ENCODE measurements at regions not wholly inside any gene's neighbourhood (a gene's known extent, or its start where the extent isn't known, plus 50 kb on each side); places are given as distances from the start of the nearest gene placed in this dataset.
A peak's percentile ranks its signal among the peaks of the same experiment; 100 is the strongest.

GRCh38 chr2:9699139-9700108, 68.6 kb upstream of the YWHAQ start:
- WGBS, 10 experiments: 23 to 100% (median 63%) methylated on average over 3 to 8 of the region's 15 CpGs; no CpG with 5 or more reads in 2 of the 10 experiments
- Histone ChIP-seq H3K27ac (no peak overlapping the region), H3K4me3 (no peak overlapping the region), H3K4me1 (replicated peaks in 1 of 2) (peaks cover 0 to 10% of the 10 kb centered on the region in 2 donors)
- peak in 2 of 8 experiments; percentile 16 to 44 for ATAC-seq (replicated peaks in 6 of 8)
- in situ Hi-C loops (cut with MboI; ENCODE audit: low pct_unique_long_range_greater_than_20kb in 2 of 9, low sequenced_read_pairs in 9 of 9, unreplicated experiment in 9 of 9): no loop called here

- no peak for ATAC-seq (replicated peaks in 6 of 8)
- no peak overlapping the region for H3K27ac ChIP-seq
- WGBS, 10 experiments: 0 to 84% (median 69%) methylated on average over 1 to 4 of the region's 4 CpGs
- H3K4me3 ChIP-seq: no peak overlapping the region
- H3K4me1 ChIP-seq (replicated peaks in 1 of 2): peaks cover 0 to 15% of the 10 kb centered on the region in 2 donors
- in situ Hi-C loops (cut with MboI; ENCODE audit: low pct_unique_long_range_greater_than_20kb in 2 of 9, low sequenced_read_pairs in 9 of 9, unreplicated experiment in 9 of 9): no loop called here
Observed at GRCh38 chr2:9700109-9700495, 69.3 kb upstream of the YWHAQ start.

- in situ Hi-C loops (cut with MboI; ENCODE audit: low pct_unique_long_range_greater_than_20kb in 2 of 9, low sequenced_read_pairs in 9 of 9, unreplicated experiment in 9 of 9): no loop called here
- WGBS, 10 experiments: 62 to 100% (median 80%) methylated on average over 1 to 3 of the region's 3 CpGs; no CpG with 5 or more reads in 3 of the 10 experiments
Observed at GRCh38 chr2:9702604-9703084, 71.8 kb upstream of the YWHAQ start.

GRCh38 chr2:9703085-9703678, 72.4 kb upstream of the YWHAQ start:
- Histone ChIP-seq H3K27ac (no peak overlapping the region), H3K4me3 (no peak overlapping the region), H3K4me1 (replicated peaks in 1 of 2) (peaks cover 0 to 21% of the 10 kb centered on the region in 2 donors)
- in situ Hi-C loops (cut with MboI; ENCODE audit: low pct_unique_long_range_greater_than_20kb in 2 of 9, low sequenced_read_pairs in 9 of 9, unreplicated experiment in 9 of 9): no loop called here
- ATAC-seq (replicated peaks in 6 of 8): peak in 7 of 8 experiments; percentile 14 to 92 (median 82)
- 20 to 100% (median 29%) methylated on average over 1 to 5 of the region's 11 CpGs; no CpG with 5 or more reads in 5 of the 10 experiments for WGBS, 10 experiments

More at GRCh38 chr2:9702604-9703084, 71.8 kb upstream of the YWHAQ start:
- no peak overlapping the region for H3K4me3 ChIP-seq
- no peak overlapping the region for H3K27ac ChIP-seq
- peaks cover 0 to 16% of the 10 kb centered on the region in 2 donors for H3K4me1 ChIP-seq (replicated peaks in 1 of 2)
- ATAC-seq (replicated peaks in 6 of 8): no peak

- Histone ChIP-seq H3K4me3 (no peak overlapping the region), H3K27ac (no peak overlapping the region), H3K4me1 (replicated peaks in 1 of 2) (peaks cover 0 to 23% of the 10 kb centered on the region in 2 donors)
- ATAC-seq (replicated peaks in 6 of 8): peak in 5 of 8 experiments; percentile 17 to 50 (median 23)
- in situ Hi-C loops (cut with MboI; ENCODE audit: low pct_unique_long_range_greater_than_20kb in 2 of 9, low sequenced_read_pairs in 9 of 9, unreplicated experiment in 9 of 9): no loop called here
- WGBS, 10 experiments: 60 to 80% (median 60%) methylated on average over 1 of the region's 3 CpGs; no CpG with 5 or more reads in 6 of the 10 experiments
Observed at GRCh38 chr2:9703701-9704221, 73.0 kb upstream of the YWHAQ start.

- Histone ChIP-seq H3K4me1 (replicated peaks in 1 of 2) (peaks cover 0 to 23% of the 10 kb centered on the region in 2 donors), H3K27ac (no peak overlapping the region), H3K4me3 (no peak overlapping the region)
- in situ Hi-C loops (cut with MboI; ENCODE audit: low pct_unique_long_range_greater_than_20kb in 2 of 9, low sequenced_read_pairs in 9 of 9, unreplicated experiment in 9 of 9): no loop called here
- 80 to 100% (median 92%) methylated on average over 1 of the region's 3 CpGs; no CpG with 5 or more reads in 6 of the 10 experiments for WGBS, 10 experiments
- ATAC-seq (replicated peaks in 6 of 8): no peak
Observed at GRCh38 chr2:9704600-9704999, 73.8 kb upstream of the YWHAQ start.

- 69 to 100% (median 90%) methylated on average over 1 to 7 of the region's 8 CpGs; no CpG with 5 or more reads in 4 of the 10 experiments for WGBS, 10 experiments
- no peak for ATAC-seq (replicated peaks in 6 of 8)
- Histone ChIP-seq H3K4me3 (no peak overlapping the region), H3K4me1 (replicated peaks in 1 of 2) (peaks cover 0 to 23% of the 10 kb centered on the region in 2 donors), H3K27ac (no peak overlapping the region)
- in situ Hi-C loops (cut with MboI; ENCODE audit: low pct_unique_long_range_greater_than_20kb in 2 of 9, low sequenced_read_pairs in 9 of 9, unreplicated experiment in 9 of 9): no loop called here
Observed at GRCh38 chr2:9705196-9705595, 74.4 kb upstream of the YWHAQ start.

- Histone ChIP-seq H3K27ac (peak overlapping the region in 1 of 2 donors; percentile 25), H3K4me3 (no peak overlapping the region), H3K4me1 (replicated peaks in 1 of 2) (peaks cover 0 to 23% of the 10 kb centered on the region in 2 donors)
- 0 to 78% (median 30%) methylated on average over 1 to 5 of the region's 6 CpGs; no CpG with 5 or more reads in 1 of the 10 experiments for WGBS, 10 experiments
- peak in 2 of 8 experiments; percentile 7 to 26 for ATAC-seq (replicated peaks in 6 of 8)
- in situ Hi-C loops (cut with MboI; ENCODE audit: low pct_unique_long_range_greater_than_20kb in 2 of 9, low sequenced_read_pairs in 9 of 9, unreplicated experiment in 9 of 9): no loop called here
Observed at GRCh38 chr2:9707008-9707407, 76.2 kb upstream of the YWHAQ start.

- peak in 4 of 8 experiments; percentile 47 to 80 (median 68) for ATAC-seq (replicated peaks in 6 of 8)
- Histone ChIP-seq H3K4me3 (no peak overlapping the region), H3K4me1 (replicated peaks in 1 of 2) (peaks cover 0 to 23% of the 10 kb centered on the region in 2 donors), H3K27ac (peak overlapping the region in 1 of 2 donors; percentile 49)
- in situ Hi-C loops (cut with MboI; ENCODE audit: low pct_unique_long_range_greater_than_20kb in 2 of 9, low sequenced_read_pairs in 9 of 9, unreplicated experiment in 9 of 9): no loop called here
- WGBS, 10 experiments: 17 to 83% (median 60%) methylated on average over 1 to 2 of the region's 10 CpGs; no CpG with 5 or more reads in 4 of the 10 experiments
Observed at GRCh38 chr2:9707611-9708160, 76.9 kb upstream of the YWHAQ start.

GRCh38 chr2:9708683-9709538, 78.1 kb upstream of the YWHAQ start:
- H3K27ac ChIP-seq: no peak overlapping the region
- in situ Hi-C loops (cut with MboI; ENCODE audit: low pct_unique_long_range_greater_than_20kb in 2 of 9, low sequenced_read_pairs in 9 of 9, unreplicated experiment in 9 of 9): no loop called here
- no peak overlapping the region for H3K4me3 ChIP-seq
- peaks cover 0 to 13% of the 10 kb centered on the region in 2 donors for H3K4me1 ChIP-seq (replicated peaks in 1 of 2)
- WGBS, 10 experiments: 52 to 97% (median 78%) methylated on average over 3 to 8 of the region's 15 CpGs; no CpG with 5 or more reads in 2 of the 10 experiments
- peak in 1 of 8 experiments; percentile 30 for ATAC-seq (replicated peaks in 6 of 8)

- Histone ChIP-seq H3K27ac (no peak overlapping the region), H3K4me3 (no peak overlapping the region), H3K4me1 (replicated peaks in 1 of 2) (peaks cover 0 to 10% of the 10 kb centered on the region in 2 donors)
- ATAC-seq (replicated peaks in 6 of 8): no peak
- 67 to 100% (median 83%) methylated on average over 1 to 8 of the region's 11 CpGs; no CpG with 5 or more reads in 2 of the 10 experiments for WGBS, 10 experiments
- in situ Hi-C loops (cut with MboI; ENCODE audit: low pct_unique_long_range_greater_than_20kb in 2 of 9, low sequenced_read_pairs in 9 of 9, unreplicated experiment in 9 of 9): no loop called here
Observed at GRCh38 chr2:9709539-9710285, 78.9 kb upstream of the YWHAQ start.
